ENCODE measurements at regions not wholly inside any gene's neighbourhood (a gene's known extent, or its start where the extent isn't known, plus 50 kb on each side); places are given as distances from the start of the nearest gene placed in this dataset.

- no peak for FAIRE-seq
- no peak for TF ChIP-seq CTCF (IDR thresholded peaks at IDR 0.05; ENCODE audit: insufficient read depth, missing control alignments)
- no peak for DNase-seq (ENCODE audit: insufficient read length, low spot score)
Measured at GRCh38 chr16:26204138-26204537, 512.4 kb downstream of the HS3ST4 start.

DNA sequence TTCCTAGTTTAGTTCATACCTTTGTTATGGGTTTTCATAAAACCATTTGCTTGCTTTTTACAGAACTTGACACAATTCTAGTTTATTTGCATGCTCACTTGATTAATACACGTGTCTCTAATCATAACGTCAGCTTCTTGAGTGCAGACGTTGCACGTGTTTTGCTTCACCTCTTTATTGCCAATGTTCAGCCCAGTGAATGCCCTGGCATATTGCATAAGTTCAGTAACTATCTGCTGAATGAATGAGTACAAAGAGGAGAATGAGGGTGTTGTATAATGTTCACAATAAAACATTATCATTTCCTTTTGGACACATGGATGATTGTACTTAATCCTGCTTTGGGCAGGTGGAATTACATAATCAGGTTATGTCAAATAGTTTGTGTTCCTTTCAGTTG, 519.8 kb downstream of the HS3ST4 start:
- DNase-seq (ENCODE audit: insufficient read length, low spot score) = no peak
- no peak for TF ChIP-seq CTCF (IDR thresholded peaks at IDR 0.05; ENCODE audit: insufficient read depth, missing control alignments)
- FAIRE-seq = no peak

GRCh38 chr16:26212599-26212998, 520.8 kb downstream of the HS3ST4 start:
- DNase-seq (ENCODE audit: insufficient read length, low spot score) = no peak
- no peak for FAIRE-seq
- no peak for TF ChIP-seq CTCF (IDR thresholded peaks at IDR 0.05; ENCODE audit: insufficient read depth, missing control alignments)

DNA sequence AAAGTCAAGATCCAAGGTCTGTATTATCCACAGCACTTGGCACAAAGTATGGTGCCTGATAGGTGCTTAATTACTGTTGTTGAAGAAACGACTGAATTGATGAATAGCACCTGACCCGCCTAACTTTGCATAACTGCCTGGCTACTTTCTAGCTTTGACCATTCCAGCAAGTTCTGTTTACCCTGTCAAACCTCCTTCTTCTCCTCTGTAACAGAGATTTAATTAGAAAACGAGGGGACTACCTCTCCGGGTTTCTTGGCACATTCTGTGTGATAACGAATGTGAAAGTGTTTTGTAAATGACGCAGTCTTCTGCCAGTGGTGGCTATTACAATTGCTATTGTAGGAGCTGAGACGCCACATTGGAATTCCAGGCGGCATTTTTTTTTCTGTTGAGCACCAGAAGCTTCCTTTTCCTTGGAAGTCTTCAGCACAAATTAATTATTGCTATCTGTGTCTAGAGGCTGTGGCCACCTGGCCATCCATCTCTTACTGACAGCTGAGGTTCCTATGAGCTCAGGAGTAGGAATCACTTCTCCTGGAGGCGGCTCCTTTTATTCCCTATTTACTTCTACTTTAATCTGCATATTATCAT, 522.9 kb downstream of the HS3ST4 start:
- TF ChIP-seq CTCF (IDR thresholded peaks at IDR 0.05; ENCODE audit: insufficient read depth, missing control alignments) = no peak
- no peak for DNase-seq (ENCODE audit: insufficient read length, low spot score)
- no peak for FAIRE-seq

DNA sequence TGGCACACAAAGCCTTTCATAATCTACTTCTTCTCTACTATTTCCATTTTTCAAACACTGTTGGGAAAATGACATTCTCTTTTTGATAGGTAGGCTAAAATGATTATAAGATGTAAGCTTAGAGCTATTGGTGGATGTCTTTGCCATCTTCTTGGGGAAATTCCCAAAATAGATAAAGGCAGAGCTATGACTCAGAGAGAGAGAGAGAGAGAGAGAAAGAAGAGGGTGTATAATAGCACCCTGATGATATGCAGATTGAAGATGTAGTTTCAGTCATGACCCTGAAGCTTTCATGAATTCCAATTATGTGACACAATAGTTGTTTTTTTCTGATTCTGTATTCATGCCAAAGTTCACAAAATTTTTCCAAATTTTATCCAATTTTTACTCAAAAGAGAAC, 529.1 kb downstream of the HS3ST4 start:
- TF ChIP-seq CTCF (IDR thresholded peaks at IDR 0.05; ENCODE audit: insufficient read depth, missing control alignments) = no peak
- DNase-seq (ENCODE audit: insufficient read length, low spot score) (no peak), FAIRE-seq (no peak)

DNA sequence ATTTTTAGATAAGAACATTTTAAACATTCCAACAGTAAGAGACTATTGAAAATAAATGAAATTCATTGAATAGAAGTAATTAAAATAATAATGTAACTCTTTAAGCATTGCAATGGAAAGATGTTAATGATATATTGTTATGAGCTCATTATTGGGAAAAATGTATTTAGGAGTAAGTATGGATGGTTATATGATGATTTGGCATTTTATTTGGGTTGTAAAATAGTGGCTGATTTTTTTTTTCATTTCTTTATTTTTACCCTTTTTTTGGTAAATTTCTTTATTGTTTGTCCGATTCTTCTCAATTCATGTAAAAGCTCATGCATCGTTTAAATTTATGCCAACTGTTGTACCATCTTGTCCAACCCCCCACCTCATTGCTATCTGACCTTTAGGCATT, 539.9 kb downstream of the HS3ST4 start:
- DNase-seq (ENCODE audit: insufficient read length, low spot score) (no peak), FAIRE-seq (no peak)
- TF ChIP-seq CTCF (IDR thresholded peaks at IDR 0.05; ENCODE audit: insufficient read depth, missing control alignments) = no peak

GRCh38 chr16:26240807-26241206, 549.0 kb downstream of the HS3ST4 start:
- TF ChIP-seq CTCF (IDR thresholded peaks at IDR 0.05; ENCODE audit: insufficient read depth, missing control alignments) = no peak
- no peak for DNase-seq (ENCODE audit: insufficient read length, low spot score)
- no peak for FAIRE-seq

All from D721Med (cell line).